Common myeloid progenitor, CD34-positive (primary cell): ENCODE measurements at regions not wholly inside any gene's neighbourhood (a gene's known extent, or its start where the extent isn't known, plus 50 kb on each side); places are given as distances from the start of the nearest gene placed in this dataset.

Experiments
- CTCF ChIA-PET: fragments of 350-600 bp; sonication (Branson Sonifier 250); formaldehyde crosslinking; loops from one replicate; lab custom pipeline; 2021; ENCODE audit warnings: antibody characterized with exemption; lab: Charles Lee
- POLR2A ChIA-PET: fragments of 350-600 bp; sonication (Branson Sonifier 250); formaldehyde crosslinking; loops from one replicate; lab custom pipeline; 2021; ENCODE audit warnings: antibody characterized with exemption; lab: Charles Lee
- DNase-seq, 3 donors: peaks; one replicate each; pipeline versions ENCODE4 v3.0.0 to v3.0.0-alpha.2; 2013
- H3K27ac ChIP-seq, 2 experiments: 1 replicate in 1 of 2; 2 replicates in 1 of 2; pipeline ENCODE4 v1.7.0; 2013; ENCODE audit warnings: inconsistent platforms in 2 of 2, low read length in 2 of 2, mild to moderate bottlenecking in 2 of 2, low read depth in 1 of 2, moderate library complexity in 1 of 2; ENCODE audit not compliant: severe bottlenecking in 2 of 2, insufficient read depth in 1 of 2, poor library complexity in 1 of 2
- H3K27me3 ChIP-seq, 5 experiments: replicated peaks in 2 of 5; 1 replicate in 3 of 5; 2 replicates in 2 of 5; pipeline versions ENCODE4 v1.6.1 to v1.7.0; 2013; ENCODE audit warnings: low read length in 4 of 5, mild to moderate bottlenecking in 2 of 5, moderate library complexity in 2 of 5, inconsistent platforms in 1 of 5; ENCODE audit not compliant: insufficient read depth in 5 of 5, control insufficient read depth in 4 of 5
- H3K36me3 ChIP-seq, 4 experiments: 1 replicate in 2 of 4; 2 replicates in 2 of 4; pipeline versions ENCODE4 v1.6.1 to v1.7.0; 2013; ENCODE audit warnings: low read length in 3 of 4, control low read depth in 1 of 4, mild to moderate bottlenecking in 1 of 4; ENCODE audit not compliant: control insufficient read depth in 4 of 4, insufficient read depth in 4 of 4
- H3K4me1 ChIP-seq, 4 experiments: 1 replicate in 3 of 4; 2 replicates in 1 of 4; pipeline versions ENCODE4 v1.6.1 to v1.7.1; 2013; ENCODE audit warnings: low read length in 3 of 4, mild to moderate bottlenecking in 3 of 4, control low read depth in 1 of 4, inconsistent platforms in 1 of 4, moderate library complexity in 1 of 4; ENCODE audit not compliant: control insufficient read depth in 4 of 4, insufficient read depth in 4 of 4; ENCODE audit errors: control extremely low read depth in 1 of 4
- H3K4me3 ChIP-seq, 7 experiments: 1 replicate in 4 of 7; 2 replicates in 3 of 7; pipeline versions ENCODE4 v1.5.1 to v1.7.0; 2013; ENCODE audit warnings: mild to moderate bottlenecking in 7 of 7, low read length in 6 of 7, moderate library complexity in 6 of 7, inconsistent platforms in 2 of 7, low read depth in 2 of 7, control low read depth in 1 of 7; ENCODE audit not compliant: insufficient read depth in 4 of 7, control insufficient read depth in 1 of 7; ENCODE audit errors: extremely low read depth in 1 of 7
- H3K9me3 ChIP-seq, 5 experiments: 1 replicate in 4 of 5; 2 replicates in 1 of 5; pipeline versions ENCODE4 v1.6.1 to v1.7.1; 2013; ENCODE audit warnings: low read length in 4 of 5, mild to moderate bottlenecking in 2 of 5, inconsistent platforms in 1 of 5, low read depth in 1 of 5, moderate library complexity in 1 of 5; ENCODE audit not compliant: control insufficient read depth in 4 of 5, insufficient read depth in 2 of 5; ENCODE audit errors: control extremely low read depth in 1 of 5
- WGBS: methylation state at CpG from one replicate; pipeline ENCODE4 v1.1.5; 2013; ENCODE audit not compliant: insufficient coverage; 5-methylcytosine and 5-hydroxymethylcytosine counted together

- no peak for DNase-seq
- ChIA-PET POLR2A (no interaction called here), CTCF (interaction anchor here (0.7 to 5.9 kb wide), 13 partner anchors 9 to 1573 kb away, joined by 3 to 35 read pairs (median 3); no protein-coding TSS in a partner anchor)
- H3K4me1 ChIP-seq, result peaks cover 0 to 10% (median 4%) of the 10 kb centered on the region in 4 experiments
- H3K27me3 ChIP-seq, result no peaks in the 10 kb centered on the region
- no peaks in the 10 kb centered on the region for H3K9me3 ChIP-seq
- no peak overlapping the region for H3K27ac ChIP-seq
- no peaks in the 10 kb centered on the region for H3K36me3 ChIP-seq
- no CpG with 5 or more reads among the region's 3 CpGs for WGBS
- no peak overlapping the region for H3K4me3 ChIP-seq
Measured at GRCh38 chr10:4766454-4766853, 59.6 kb upstream of the AKR1E2 start.

- WGBS, result no CpG with 5 or more reads among the region's 1 CpG
- CTCF ChIA-PET, result interaction anchor here (1.2 to 5.9 kb wide), 5 partner anchors 8 to 1572 kb away, joined by 3 to 35 read pairs (median 3); no protein-coding TSS in a partner anchor
- Histone ChIP-seq H3K9me3 (no peaks in the 10 kb centered on the region), H3K27ac (no peak overlapping the region), H3K36me3 (no peaks in the 10 kb centered on the region), H3K4me3 (no peak overlapping the region), H3K4me1 (no peaks in the 10 kb centered on the region), H3K27me3 (no peaks in the 10 kb centered on the region)
- POLR2A ChIA-PET, result interaction anchor here (0.5 kb wide), 1 partner anchor 250 kb away, joined by 4 read pairs; no protein-coding TSS in a partner anchor
- no peak for DNase-seq
Measured at GRCh38 chr10:4765428-4765827, 60.6 kb upstream of the AKR1E2 start.

GRCh38 chr10:4763960-4764428 lies 62.0 kb upstream of the AKR1E2 start:
- H3K4me3 ChIP-seq, result no peak overlapping the region
- no peaks in the 10 kb centered on the region for H3K27me3 ChIP-seq
- WGBS, result 100% methylated on average over 1 of the region's 6 CpGs
- no peaks in the 10 kb centered on the region for H3K36me3 ChIP-seq
- H3K4me1 ChIP-seq, result no peaks in the 10 kb centered on the region
- H3K9me3 ChIP-seq, result no peaks in the 10 kb centered on the region
- no peak overlapping the region for H3K27ac ChIP-seq
- no peak for DNase-seq
- ChIA-PET POLR2A (no interaction called here), CTCF (interaction anchor here (1.5 to 5.9 kb wide), 2 partner anchors 1523 to 1567 kb away, joined by 4 to 35 read pairs; no protein-coding TSS in a partner anchor)

GRCh38 chr10:4763513-4763912 lies 62.5 kb upstream of the AKR1E2 start:
- Histone ChIP-seq H3K4me1 (no peaks in the 10 kb centered on the region), H3K36me3 (no peaks in the 10 kb centered on the region), H3K9me3 (no peaks in the 10 kb centered on the region), H3K27ac (no peak overlapping the region), H3K4me3 (no peak overlapping the region), H3K27me3 (no peaks in the 10 kb centered on the region)
- ChIA-PET CTCF (interaction anchor here (1.5 to 5.9 kb wide), 2 partner anchors 1523 to 1567 kb away, joined by 4 to 35 read pairs; no protein-coding TSS in a partner anchor), POLR2A (no interaction called here)
- no peak for DNase-seq
- 100% methylated on average over 1 of the region's 1 CpG for WGBS

GRCh38 chr10:4758256-4758655 lies 67.8 kb upstream of the AKR1E2 start:
- no peak overlapping the region for H3K27ac ChIP-seq
- POLR2A ChIA-PET, result no interaction called here
- no peaks in the 10 kb centered on the region for H3K4me1 ChIP-seq
- no peak for DNase-seq
- H3K36me3 ChIP-seq, result no peaks in the 10 kb centered on the region
- no peaks in the 10 kb centered on the region for H3K9me3 ChIP-seq
- no CpG with 5 or more reads among the region's 1 CpG for WGBS
- no peaks in the 10 kb centered on the region for H3K27me3 ChIP-seq
- CTCF ChIA-PET, result interaction anchor here (0.9 to 1.0 kb wide), 3 partner anchors 8 to 18 kb away, joined by 3 to 4 read pairs (median 3); no protein-coding TSS in a partner anchor
- H3K4me3 ChIP-seq, result no peak overlapping the region

- 85% methylated on average over 5 of the region's 10 CpGs for WGBS
- Histone ChIP-seq H3K9me3 (no peaks in the 10 kb centered on the region), H3K4me3 (no peak overlapping the region), H3K27me3 (no peaks in the 10 kb centered on the region), H3K4me1 (no peaks in the 10 kb centered on the region), H3K36me3 (no peaks in the 10 kb centered on the region), H3K27ac (no peak overlapping the region)
- POLR2A ChIA-PET, result no interaction called here
- DNase-seq, result no peak
- CTCF ChIA-PET, result interaction anchor here (1.1 to 1.2 kb wide), 2 partner anchors 9 to 12 kb away, joined by 3 to 5 read pairs; no protein-coding TSS in a partner anchor
Measured at GRCh38 chr10:4755286-4755989, 70.6 kb upstream of the AKR1E2 start.

- Histone ChIP-seq H3K4me1 (no peaks in the 10 kb centered on the region), H3K4me3 (no peak overlapping the region), H3K27me3 (no peaks in the 10 kb centered on the region), H3K27ac (no peak overlapping the region), H3K36me3 (no peaks in the 10 kb centered on the region), H3K9me3 (no peaks in the 10 kb centered on the region)
- DNase-seq, result no peak
- ChIA-PET CTCF (no interaction called here), POLR2A (no interaction called here)
- WGBS, result 96% methylated on average over 5 of the region's 8 CpGs
Measured at GRCh38 chr10:4754143-4754542, 71.9 kb upstream of the AKR1E2 start.
